Glutamatergic neuron (in vitro differentiated cells): ENCODE measurements at regions not wholly inside any gene's neighbourhood (a gene's known extent, or its start where the extent isn't known, plus 50 kb on each side); places are given as distances from the start of the nearest gene placed in this dataset.

Experiments used
- DNase-seq: peaks from one replicate; pipeline ENCODE4 v3.0.0; 2022
- H3K27ac Mint-ChIP-seq: one replicate; pipeline ENCODE4 v1.8.0; 2020; ENCODE audit warnings: mild to moderate bottlenecking, mixed read lengths, inconsistent platforms; ENCODE audit not compliant: unreplicated experiment
- H3K27me3 Mint-ChIP-seq: one replicate; pipeline ENCODE4 v1.8.0; 2020; ENCODE audit warnings: mild to moderate bottlenecking, moderate library complexity, mixed read lengths, inconsistent platforms; ENCODE audit not compliant: unreplicated experiment
- H3K36me3 Mint-ChIP-seq: one replicate; pipeline ENCODE4 v1.8.0; 2020; ENCODE audit warnings: mild to moderate bottlenecking, mixed read lengths, inconsistent platforms; ENCODE audit not compliant: unreplicated experiment
- H3K4me1 Mint-ChIP-seq: one replicate; pipeline ENCODE4 v1.8.0; 2020; ENCODE audit warnings: mild to moderate bottlenecking, low read depth, mixed read lengths, inconsistent platforms; ENCODE audit not compliant: unreplicated experiment
- H3K4me3 Mint-ChIP-seq: one replicate; pipeline ENCODE4 v1.8.0; 2020; ENCODE audit warnings: mild to moderate bottlenecking, mixed read lengths, inconsistent platforms; ENCODE audit not compliant: unreplicated experiment
- H3K9me3 Mint-ChIP-seq: one replicate; pipeline ENCODE4 v1.8.0; 2020; ENCODE audit warnings: mild to moderate bottlenecking, moderate library complexity, mixed read lengths, inconsistent platforms; ENCODE audit not compliant: unreplicated experiment
- CTCF ChIP-seq: fragments of 200-600 bp; sonication (generic); IDR thresholded peaks from one replicate; pipeline ENCODE4 v1.5.0; 2021; ENCODE audit not compliant: partially characterized antibody, unreplicated experiment

- H3K27ac Mint-ChIP-seq, result no peak overlapping the region
- TF ChIP-seq CTCF, result no peak
- no peak overlapping the region for H3K4me3 Mint-ChIP-seq
- no peak for DNase-seq
- no peaks in the 10 kb centered on the region for H3K9me3 Mint-ChIP-seq
- H3K27me3 Mint-ChIP-seq, result peaks cover 3% of the 10 kb centered on the region
- H3K4me1 Mint-ChIP-seq, result no peaks in the 10 kb centered on the region
- H3K36me3 Mint-ChIP-seq, result no peaks in the 10 kb centered on the region
These were observed 380.7 kb downstream of the BCL11A start for GRCh38 chr2:60172801-60173200.

- peaks cover 4% of the 10 kb centered on the region for H3K27me3 Mint-ChIP-seq
- H3K4me1 Mint-ChIP-seq, result no peaks in the 10 kb centered on the region
- H3K36me3 Mint-ChIP-seq, result no peaks in the 10 kb centered on the region
- no peak for DNase-seq
- H3K9me3 Mint-ChIP-seq, result no peaks in the 10 kb centered on the region
- TF ChIP-seq CTCF, result no peak
- H3K27ac Mint-ChIP-seq, result no peak overlapping the region
- no peak overlapping the region for H3K4me3 Mint-ChIP-seq
These were observed 383.2 kb downstream of the BCL11A start for GRCh38 chr2:60170272-60170671.

GRCh38 chr2:60168247-60168646 is 385.2 kb downstream of the BCL11A start:
- no peaks in the 10 kb centered on the region for H3K9me3 Mint-ChIP-seq
- no peak overlapping the region for H3K4me3 Mint-ChIP-seq
- TF ChIP-seq CTCF, result no peak
- no peaks in the 10 kb centered on the region for H3K36me3 Mint-ChIP-seq
- H3K27me3 Mint-ChIP-seq, result peaks cover 4% of the 10 kb centered on the region
- no peak overlapping the region for H3K27ac Mint-ChIP-seq
- no peak for DNase-seq
- H3K4me1 Mint-ChIP-seq, result no peaks in the 10 kb centered on the region

GRCh38 chr2:60167089-60167488 is 386.4 kb downstream of the BCL11A start:
- Mint-ChIP-seq H3K4me1 (no peaks in the 10 kb centered on the region), H3K9me3 (no peaks in the 10 kb centered on the region), H3K27ac (no peak overlapping the region), H3K4me3 (no peak overlapping the region), H3K27me3 (peaks cover 2% of the 10 kb centered on the region), H3K36me3 (no peaks in the 10 kb centered on the region)
- TF ChIP-seq CTCF, result no peak
- DNase-seq, result no peak

- no peak for DNase-seq
- Mint-ChIP-seq H3K4me1 (no peaks in the 10 kb centered on the region), H3K4me3 (no peak overlapping the region), H3K36me3 (no peaks in the 10 kb centered on the region), H3K27me3 (peaks cover 2% of the 10 kb centered on the region), H3K9me3 (no peaks in the 10 kb centered on the region), H3K27ac (no peak overlapping the region)
- no peak for TF ChIP-seq CTCF
These were observed 389.8 kb downstream of the BCL11A start for GRCh38 chr2:60163691-60164090.
